HG02938 (cell line): ENCODE measurements at regions not wholly inside any gene's neighbourhood (a gene's known extent, or its start where the extent isn't known, plus 50 kb on each side); places are given as distances from the start of the nearest gene placed in this dataset.

ENCODE experiments used
- ATAC-seq: cut with Tn5 transposase; IDR thresholded peaks from one replicate; pipeline ENCODE4 v1.9.1; 2021; ENCODE audit warnings: mild to moderate bottlenecking, moderate library complexity; ENCODE audit not compliant: unreplicated experiment

GRCh38 chr18:54023471-54023870 lies 201.0 kb downstream of the MBD2 start:
- no peak for ATAC-seq

GRCh38 chr18:54020966-54021365 lies 203.5 kb downstream of the MBD2 start:
- no peak for ATAC-seq

- ATAC-seq, result no peak
Measured at GRCh38 chr18:54020156-54020745, 204.2 kb downstream of the MBD2 start.

- ATAC-seq, result no peak
Measured at GRCh38 chr18:54019641-54020040, 204.8 kb downstream of the MBD2 start.

GRCh38 chr18:54013452-54013851 lies 211.0 kb downstream of the MBD2 start:
- no peak for ATAC-seq

GRCh38 chr18:54004828-54005227 lies 219.6 kb downstream of the MBD2 start:
- no peak for ATAC-seq

GRCh38 chr18:54003195-54003594 lies 221.3 kb downstream of the MBD2 start:
- no peak for ATAC-seq

- no peak for ATAC-seq
Measured at GRCh38 chr18:53997064-53997463, 227.4 kb downstream of the MBD2 start.

- ATAC-seq, result no peak
Measured at GRCh38 chr18:53994016-53994415, 230.5 kb downstream of the MBD2 start.

- ATAC-seq, result no peak
Measured at GRCh38 chr18:53991805-53992204, 232.7 kb downstream of the MBD2 start.

- ATAC-seq, result no peak
Measured at GRCh38 chr18:53991202-53991601, 233.3 kb downstream of the MBD2 start.

GRCh38 chr18:53990485-53990884 lies 234.0 kb downstream of the MBD2 start:
- ATAC-seq, result no peak

- ATAC-seq, result no peak
Measured at GRCh38 chr18:53984021-53984420, 240.4 kb downstream of the MBD2 start.

- ATAC-seq, result no peak
Measured at GRCh38 chr18:53971331-53971730, 253.1 kb downstream of the MBD2 start.

- peak; percentile 59 for ATAC-seq
Measured at GRCh38 chr18:53952700-53953099, 271.8 kb downstream of the MBD2 start.

- no peak for ATAC-seq
Measured at GRCh38 chr18:53950545-53950944, 273.9 kb downstream of the MBD2 start.

GRCh38 chr18:53948991-53949390 lies 275.5 kb downstream of the MBD2 start:
- no peak for ATAC-seq

GRCh38 chr18:53947092-53947640 lies 277.3 kb downstream of the MBD2 start:
- no peak for ATAC-seq

GRCh38 chr18:53946594-53946993 lies 277.9 kb downstream of the MBD2 start:
- ATAC-seq, result no peak

GRCh38 chr18:53944721-53945120 lies 279.7 kb downstream of the MBD2 start:
- ATAC-seq, result no peak

- no peak for ATAC-seq
Measured at GRCh38 chr18:53943326-53943860, 281.1 kb downstream of the MBD2 start.

- ATAC-seq, result no peak
Measured at GRCh38 chr18:53941601-53942338, 282.7 kb downstream of the MBD2 start.
